NB4 (cell line): ENCODE measurements at regions not wholly inside any gene's neighbourhood (a gene's known extent, or its start where the extent isn't known, plus 50 kb on each side); places are given as distances from the start of the nearest gene placed in this dataset.

Experiments
- CTCF ChIP-seq: IDR thresholded peaks from one replicate; pipeline ENCODE4 v1.5.1; 2012; ENCODE audit warnings: low read depth, low read length
- POLR2A ChIP-seq: IDR thresholded peaks from 2 replicates; pipeline ENCODE4 v1.6.1; 2011; ENCODE audit warnings: mild to moderate bottlenecking; ENCODE audit not compliant: insufficient read length; ENCODE audit errors: extremely low read depth
- TF ChIP-seq, protein P1 (sequence below): IDR thresholded peaks from 2 replicates; pipeline ENCODE4 v1.6.1; 2011; ENCODE audit warnings: low read depth, low read length

- TF ChIP-seq CTCF (no peak), POLR2A (no peak)
- TF ChIP-seq, protein P1, sequence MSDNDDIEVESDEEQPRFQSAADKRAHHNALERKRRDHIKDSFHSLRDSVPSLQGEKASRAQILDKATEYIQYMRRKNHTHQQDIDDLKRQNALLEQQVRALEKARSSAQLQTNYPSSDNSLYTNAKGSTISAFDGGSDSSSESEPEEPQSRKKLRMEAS, result no peak
Observed at GRCh38 chr1:235058695-235059094, 69.9 kb downstream of the TOMM20 start.
